Keratinocyte (primary cell): ENCODE measurements at regions not wholly inside any gene's neighbourhood (a gene's known extent, or its start where the extent isn't known, plus 50 kb on each side); places are given as distances from the start of the nearest gene placed in this dataset.

ENCODE experiments used
- DNase-seq: peaks from one replicate; pipeline ENCODE4 v3.0.0-alpha.2; 2011; ENCODE audit warnings: low read depth, missing footprints, low spot score
- FAIRE-seq: peaks from 2 replicates; lab custom pipeline; 2011; peaks lifted over from hg19 to GRCh38; lab: Jason Lieb, UNC
- H2AFZ ChIP-seq: 2 replicates; pipeline ENCODE4 v1.6.0; 2012; ENCODE audit warnings: low read length, control low read depth, inconsistent platforms; ENCODE audit not compliant: control insufficient read depth
- H3K27ac ChIP-seq: 2 replicates; pipeline ENCODE4 v1.5.1; 2011; ENCODE audit warnings: low read length; ENCODE audit not compliant: control insufficient read depth, insufficient read depth
- H3K27me3 ChIP-seq: 3 replicates; pipeline ENCODE4 v1.6.0; 2011; ENCODE audit warnings: low read length; ENCODE audit not compliant: control insufficient read depth, insufficient read depth; ENCODE audit errors: extremely low read depth
- H3K36me3 ChIP-seq, 2 experiments: 2 replicates in 1 of 2; 3 replicates in 1 of 2; pipeline ENCODE4 v1.5.1; 2011; ENCODE audit warnings: low read length in 2 of 2, mild to moderate bottlenecking in 1 of 2; ENCODE audit not compliant: control insufficient read depth in 2 of 2, insufficient read depth in 2 of 2; ENCODE audit errors: extremely low read depth in 1 of 2
- H3K4me1 ChIP-seq: 3 replicates; pipeline ENCODE4 v1.5.1; 2011; ENCODE audit warnings: low read length; ENCODE audit not compliant: control insufficient read depth, insufficient read depth; ENCODE audit errors: extremely low read depth
- H3K4me2 ChIP-seq: 3 replicates; pipeline ENCODE4 v1.6.0; 2011; ENCODE audit warnings: low read depth, low read length; ENCODE audit not compliant: control insufficient read depth, insufficient read depth; ENCODE audit errors: extremely low read depth
- H3K4me3 ChIP-seq, 3 experiments: fragments of 200-600 bp in 1 of 3; sonication (generic) in 1 of 3; 2 replicates in 2 of 3; 3 replicates in 1 of 3; pipeline ENCODE4 v1.5.1; 2011 to 2016; ENCODE audit warnings: low read length in 3 of 3, mild to moderate bottlenecking in 3 of 3, control low read depth in 2 of 3, inconsistent platforms in 1 of 3, low read depth in 1 of 3, mixed read lengths in 1 of 3, mixed run types in 1 of 3, moderate library complexity in 1 of 3; ENCODE audit not compliant: control insufficient read depth in 2 of 3, insufficient read depth in 2 of 3; ENCODE audit errors: extremely low read depth in 1 of 3
- H3K79me2 ChIP-seq: 2 replicates; pipeline ENCODE4 v1.6.0; 2012; ENCODE audit warnings: low read length; ENCODE audit not compliant: control insufficient read depth, insufficient read depth
- H3K9ac ChIP-seq: 3 replicates; pipeline ENCODE4 v1.6.0; 2011; ENCODE audit warnings: low read length; ENCODE audit not compliant: control insufficient read depth, insufficient read depth; ENCODE audit errors: extremely low read depth
- H3K9me1 ChIP-seq: 3 replicates; pipeline ENCODE4 v1.6.0; 2011; ENCODE audit warnings: low read length; ENCODE audit not compliant: control insufficient read depth, insufficient read depth; ENCODE audit errors: extremely low read depth
- H3K9me3 ChIP-seq: 2 replicates; pipeline ENCODE4 v1.5.1; 2012; ENCODE audit warnings: low read depth, low read length; ENCODE audit not compliant: control insufficient read depth
- H4K20me1 ChIP-seq: 3 replicates; pipeline ENCODE4 v1.6.0; 2011; ENCODE audit warnings: low read length; ENCODE audit not compliant: control insufficient read depth, insufficient read depth; ENCODE audit errors: extremely low read depth
- CTCF ChIP-seq, 3 experiments: IDR thresholded peaks in 1 of 3; conservative IDR thresholded peaks in 1 of 3; optimal IDR thresholded peaks in 1 of 3; 2 replicates in 2 of 3; 3 replicates in 1 of 3; pipeline versions ENCODE3 to v1.5.1; 2011; ENCODE audit warnings: low read length in 3 of 3, mild to moderate bottlenecking in 3 of 3, moderate library complexity in 2 of 3, control low read depth in 1 of 3, inconsistent platforms in 1 of 3; ENCODE audit not compliant: insufficient read depth in 2 of 3; ENCODE audit errors: extremely low read depth in 1 of 3
- EZH2 ChIP-seq: IDR thresholded peaks from one replicate; pipeline ENCODE4 v1.6.1; 2012; ENCODE audit warnings: inconsistent platforms, mild to moderate bottlenecking, low read length, moderate library complexity
- dilution Hi-C: fragments of 300-500 bp; cut with MboI; formaldehyde crosslinking; loops from one replicate; pipeline ENCODE4 v1.7.0; 2020; ENCODE audit warnings: low sequenced_read_pairs; ENCODE audit not compliant: extremely low pct_ligation_motif_present

GRCh38 chr4:79065262-79065661 lies 126.0 kb upstream of the PAQR3 start:
- TF ChIP-seq EZH2, result no peak
- no peak for TF ChIP-seq CTCF (optimal IDR thresholded peaks at IDR 0.05 in 1 of 3, IDR thresholded peaks at IDR 0.05 in 1 of 3, conservative IDR thresholded peaks at IDR 0.05 in 1 of 3; ENCODE audit: extremely low read depth in 1 of 3, insufficient read depth in 2 of 3, low read length in 3 of 3)
- Histone ChIP-seq H3K4me3 (no peak overlapping the region), H3K79me2 (no peaks in the 10 kb centered on the region), H4K20me1 (no peaks in the 10 kb centered on the region), H3K36me3 (no peaks in the 10 kb centered on the region), H3K4me1 (no peaks in the 10 kb centered on the region), H3K9me1 (no peaks in the 10 kb centered on the region), H3K27ac (no peak overlapping the region), H3K9me3 (no peaks in the 10 kb centered on the region), H3K4me2 (no peak overlapping the region), H3K9ac (no peak overlapping the region), H2AFZ (no peak overlapping the region), H3K27me3 (peaks cover 5% of the 10 kb centered on the region)
- dilution Hi-C loops, result no loop called here
- DNase-seq, result no peak
- no peak for FAIRE-seq

- H3K9me1 ChIP-seq, result no peaks in the 10 kb centered on the region
- dilution Hi-C loops, result no loop called here
- peaks cover 5% of the 10 kb centered on the region for H3K27me3 ChIP-seq
- H3K9ac ChIP-seq, result no peak overlapping the region
- H4K20me1 ChIP-seq, result no peaks in the 10 kb centered on the region
- TF ChIP-seq CTCF (optimal IDR thresholded peaks at IDR 0.05 in 1 of 3, IDR thresholded peaks at IDR 0.05 in 1 of 3, conservative IDR thresholded peaks at IDR 0.05 in 1 of 3; ENCODE audit: extremely low read depth in 1 of 3, insufficient read depth in 2 of 3, low read length in 3 of 3) (no peak), EZH2 (no peak)
- DNase-seq (no peak), FAIRE-seq (no peak)
- H3K9me3 ChIP-seq, result no peaks in the 10 kb centered on the region
- no peak overlapping the region for H2AFZ ChIP-seq
- H3K4me3 ChIP-seq, result no peak overlapping the region
- H3K4me2 ChIP-seq, result no peak overlapping the region
- H3K4me1 ChIP-seq, result no peaks in the 10 kb centered on the region
- H3K27ac ChIP-seq, result no peak overlapping the region
- H3K36me3 ChIP-seq, result no peaks in the 10 kb centered on the region
- H3K79me2 ChIP-seq, result no peaks in the 10 kb centered on the region
Measured at GRCh38 chr4:79064806-79065205, 125.6 kb upstream of the PAQR3 start.
